HT1080 (cell line): ENCODE measurements at regions not wholly inside any gene's neighbourhood (a gene's known extent, or its start where the extent isn't known, plus 50 kb on each side); places are given as distances from the start of the nearest gene placed in this dataset.
"Not testable (repeated sequence)": the region's sequence is repeated elsewhere in the genome, so short reads cannot be mapped to it uniquely, and the experiment has no call there.

Experiments used
- DNase-seq: peaks from one replicate; pipeline ENCODE4 v3.0.0-alpha.2; 2015; ENCODE audit warnings: low read depth

GRCh38 chr13:63299866-63300394 is 1884.3 kb upstream of the PCDH20 start:
- no peak for DNase-seq

GRCh38 chr13:63297163-63297562 is 1881.5 kb upstream of the PCDH20 start:
- no peak for DNase-seq

- DNase-seq: no peak
Observed at GRCh38 chr13:63291701-63292100, 1876.1 kb upstream of the PCDH20 start.

GRCh38 chr13:63288576-63288975 is 1872.9 kb upstream of the PCDH20 start:
- no peak for DNase-seq

GRCh38 chr13:63287926-63288325 is 1872.3 kb upstream of the PCDH20 start:
- peak; percentile 24 for DNase-seq

- no peak for DNase-seq
Observed at GRCh38 chr13:63285426-63285825, 1869.8 kb upstream of the PCDH20 start.

- peak; percentile 21 for DNase-seq
Observed at GRCh38 chr13:63279136-63279535, 1863.5 kb upstream of the PCDH20 start.

GRCh38 chr13:63274772-63275171 is 1859.1 kb upstream of the PCDH20 start:
- DNase-seq: no peak

GRCh38 chr13:63249411-63250187 is 1834.0 kb upstream of the PCDH20 start:
- DNase-seq: no peak

- DNase-seq: peak; percentile 7
Observed at GRCh38 chr13:63236667-63237396, 1821.2 kb upstream of the PCDH20 start.

GRCh38 chr13:63218596-63218995 is 1802.9 kb upstream of the PCDH20 start:
- DNase-seq: not testable (repeated sequence)

GRCh38 chr13:63209330-63210017 is 1793.8 kb upstream of the PCDH20 start:
- DNase-seq: no peak

- DNase-seq: peak; percentile 7
Observed at GRCh38 chr13:63208826-63209225, 1793.2 kb upstream of the PCDH20 start.

- no peak for DNase-seq
Observed at GRCh38 chr13:63206461-63206860, 1790.8 kb upstream of the PCDH20 start.

GRCh38 chr13:63201493-63201892 is 1785.8 kb upstream of the PCDH20 start:
- DNase-seq: no peak

- DNase-seq: no peak
Observed at GRCh38 chr13:63199508-63199907, 1783.9 kb upstream of the PCDH20 start.

GRCh38 chr13:63198071-63198470 is 1782.4 kb upstream of the PCDH20 start:
- DNase-seq: no peak

GRCh38 chr13:63195726-63196125 is 1780.1 kb upstream of the PCDH20 start:
- DNase-seq: no peak

GRCh38 chr13:63190742-63191141 is 1775.1 kb upstream of the PCDH20 start:
- peak; percentile 62 for DNase-seq

GRCh38 chr13:63190219-63190618 is 1774.6 kb upstream of the PCDH20 start:
- DNase-seq: no peak

- DNase-seq: no peak
Observed at GRCh38 chr13:63189712-63190111, 1774.1 kb upstream of the PCDH20 start.

GRCh38 chr13:63184693-63185092 is 1769.0 kb upstream of the PCDH20 start:
- DNase-seq: peak; percentile 91
